GM19099 (cell line): ENCODE measurements at regions not wholly inside any gene's neighbourhood (a gene's known extent, or its start where the extent isn't known, plus 50 kb on each side); places are given as distances from the start of the nearest gene placed in this dataset.

ENCODE experiments used
- POLR2A ChIP-seq: IDR thresholded peaks from 3 replicates; pipeline ENCODE4 v1.6.1; 2011; ENCODE audit warnings: low read depth; ENCODE audit not compliant: insufficient read length; ENCODE audit errors: extremely low read depth

- TF ChIP-seq POLR2A, result no peak
Measured at GRCh38 chr10:78641693-78642092, 427.1 kb upstream of the ZMIZ1 start.

- no peak for TF ChIP-seq POLR2A
Measured at GRCh38 chr10:78642269-78642816, 426.4 kb upstream of the ZMIZ1 start.

GRCh38 chr10:78643513-78643912 is 425.3 kb upstream of the ZMIZ1 start:
- no peak for TF ChIP-seq POLR2A

GRCh38 chr10:78644550-78644949 is 424.2 kb upstream of the ZMIZ1 start:
- no peak for TF ChIP-seq POLR2A

- no peak for TF ChIP-seq POLR2A
Measured at GRCh38 chr10:78645169-78645686, 423.5 kb upstream of the ZMIZ1 start.

GRCh38 chr10:78645975-78646374 is 422.8 kb upstream of the ZMIZ1 start:
- TF ChIP-seq POLR2A, result no peak

GRCh38 chr10:78648256-78648860 is 420.4 kb upstream of the ZMIZ1 start:
- no peak for TF ChIP-seq POLR2A

- TF ChIP-seq POLR2A, result no peak
Measured at GRCh38 chr10:78649429-78649828, 419.3 kb upstream of the ZMIZ1 start.

- TF ChIP-seq POLR2A, result no peak
Measured at GRCh38 chr10:78650122-78650521, 418.6 kb upstream of the ZMIZ1 start.

GRCh38 chr10:78651287-78651686 is 417.5 kb upstream of the ZMIZ1 start:
- TF ChIP-seq POLR2A, result no peak

- no peak for TF ChIP-seq POLR2A
Measured at GRCh38 chr10:78653555-78653954, 415.2 kb upstream of the ZMIZ1 start.

GRCh38 chr10:78654047-78654590 is 414.6 kb upstream of the ZMIZ1 start:
- TF ChIP-seq POLR2A, result no peak

- no peak for TF ChIP-seq POLR2A
Measured at GRCh38 chr10:78655979-78656378, 412.8 kb upstream of the ZMIZ1 start.

GRCh38 chr10:78656417-78657162 is 412.2 kb upstream of the ZMIZ1 start:
- no peak for TF ChIP-seq POLR2A

GRCh38 chr10:78657163-78657861 is 411.5 kb upstream of the ZMIZ1 start:
- TF ChIP-seq POLR2A, result no peak
